ENCODE measurements at regions not wholly inside any gene's neighbourhood (a gene's known extent, or its start where the extent isn't known, plus 50 kb on each side); places are given as distances from the start of the nearest gene placed in this dataset.
"Not testable (repeated sequence)": the region's sequence is repeated elsewhere in the genome, so short reads cannot be mapped to it uniquely, and the experiment has no call there.

DNA sequence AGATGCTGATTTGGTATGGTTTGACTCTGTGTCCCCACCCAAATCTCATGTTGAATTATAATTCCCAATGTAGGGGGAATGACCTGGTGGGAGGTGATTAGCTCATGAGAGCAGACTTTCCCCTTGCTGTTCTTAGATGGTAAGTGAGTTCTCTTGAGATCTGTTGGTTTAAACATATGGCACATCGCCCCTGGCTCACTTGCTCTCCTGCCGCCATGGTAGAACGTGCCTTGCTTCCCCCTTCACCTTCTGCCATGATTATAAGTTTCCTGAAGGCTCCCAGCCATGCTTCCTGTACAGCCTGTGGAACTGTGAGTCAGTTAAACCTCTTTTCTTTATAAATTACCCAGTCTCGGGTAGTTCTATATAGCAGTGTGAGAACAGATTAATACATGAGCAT, 2930.2 kb upstream of the OR11H1 start:
- H3K4me1 ChIP-seq (ENCODE audit: control insufficient read depth in 1 of 2, insufficient read depth in 2 of 2, low read length in 2 of 2); H3K79me2 ChIP-seq (ENCODE audit: insufficient read depth, low read length); RAD21 ChIA-PET (ENCODE audit: low non-redundant PET in 1 of 2, low total read pairs in 2 of 2, uncharacterized antibody in 2 of 2, unreplicated experiment in 2 of 2); H3K9me2 ChIP-seq (ENCODE audit: insufficient read depth); intact Hi-C loops (cut with micrococcal nuclease); H2AFZ ChIP-seq (ENCODE audit: low read depth, low read length, poor library complexity, severe bottlenecking); CTCF ChIA-PET; H3K4me3 ChIP-seq (replicated peaks in 1 of 2; ENCODE audit: low read depth in 1 of 2, low read length in 2 of 2); DNase-seq (ENCODE audit: low read depth, low spot score); H3K9ac ChIP-seq (ENCODE audit: low read length); H3K36me3 ChIP-seq (ENCODE audit: control insufficient read depth in 1 of 2, insufficient read depth in 2 of 2, low read length in 2 of 2); ATAC-seq; H4K20me1 ChIP-seq (ENCODE audit: insufficient read depth); BruUV-seq (replicated peaks); H3K4me2 ChIP-seq (ENCODE audit: low read length); H3K27me3 ChIP-seq (ENCODE audit: insufficient read depth, low read length); H3K27ac ChIP-seq (ENCODE audit: low read depth, low read length); POLR2A ChIA-PET: not testable (repeated sequence)
- H3K9me3 ChIP-seq (ENCODE audit: control insufficient read depth in 1 of 2, insufficient read depth in 1 of 2, low read depth in 1 of 2, low read length in 2 of 2): peaks cover 0 to 19% of the 10 kb centered on the region in 2 experiments; a peak in 2 of 4 replicates

DNA sequence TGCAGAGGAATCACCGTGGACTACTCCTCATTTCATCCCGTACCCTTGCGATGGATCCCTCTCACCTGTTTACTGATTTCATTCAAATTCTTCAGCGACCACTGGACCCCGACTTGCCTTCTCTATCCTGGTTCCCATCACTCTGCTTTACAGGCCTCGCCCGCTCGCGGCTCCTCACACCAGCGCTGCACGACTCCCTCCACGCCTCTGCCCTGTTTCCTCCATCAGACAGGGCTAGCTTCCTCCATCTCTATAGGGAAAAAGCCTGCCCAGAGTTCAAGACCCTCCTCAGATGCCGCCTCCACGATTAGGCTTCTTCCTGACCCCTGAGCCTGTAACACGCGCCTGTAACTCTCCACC, 2926.5 kb upstream of the OR11H1 start:
- H3K4me2 ChIP-seq (ENCODE audit: low read length); BruUV-seq (replicated peaks); POLR2A ChIA-PET; DNase-seq (ENCODE audit: low read depth, low spot score); H3K36me3 ChIP-seq (ENCODE audit: control insufficient read depth in 1 of 2, insufficient read depth in 2 of 2, low read length in 2 of 2); ATAC-seq; H3K27me3 ChIP-seq (ENCODE audit: insufficient read depth, low read length); H3K9me2 ChIP-seq (ENCODE audit: insufficient read depth); RAD21 ChIA-PET (ENCODE audit: low non-redundant PET in 1 of 2, low total read pairs in 2 of 2, uncharacterized antibody in 2 of 2, unreplicated experiment in 2 of 2); H2AFZ ChIP-seq (ENCODE audit: low read depth, low read length, poor library complexity, severe bottlenecking); H3K4me3 ChIP-seq (replicated peaks in 1 of 2; ENCODE audit: low read depth in 1 of 2, low read length in 2 of 2); H3K4me1 ChIP-seq (ENCODE audit: control insufficient read depth in 1 of 2, insufficient read depth in 2 of 2, low read length in 2 of 2); CTCF ChIA-PET; H3K79me2 ChIP-seq (ENCODE audit: insufficient read depth, low read length); intact Hi-C loops (cut with micrococcal nuclease); H3K27ac ChIP-seq (ENCODE audit: low read depth, low read length); H4K20me1 ChIP-seq (ENCODE audit: insufficient read depth); H3K9ac ChIP-seq (ENCODE audit: low read length): not testable (repeated sequence)
- H3K9me3 ChIP-seq (ENCODE audit: control insufficient read depth in 1 of 2, insufficient read depth in 1 of 2, low read depth in 1 of 2, low read length in 2 of 2): peaks cover 0 to 19% of the 10 kb centered on the region in 2 experiments; a peak in 2 of 4 replicates

GRCh38 chr22:12601870-12602779, 2925.9 kb upstream of the OR11H1 start:
- H3K27ac ChIP-seq (ENCODE audit: low read depth, low read length): no peak overlapping the region
- no peaks in the 10 kb centered on the region for H3K27me3 ChIP-seq (ENCODE audit: insufficient read depth, low read length)
- H3K4me2 ChIP-seq (ENCODE audit: low read length): no peak overlapping the region
- intact Hi-C loops (cut with micrococcal nuclease): no loop called here
- H3K4me1 ChIP-seq (ENCODE audit: control insufficient read depth in 1 of 2, insufficient read depth in 2 of 2, low read length in 2 of 2): no peaks in the 10 kb centered on the region
- H3K4me3 ChIP-seq (replicated peaks in 1 of 2; ENCODE audit: low read depth in 1 of 2, low read length in 2 of 2): no peak overlapping the region
- no peak overlapping the region for H3K9ac ChIP-seq (ENCODE audit: low read length)
- H3K79me2 ChIP-seq (ENCODE audit: insufficient read depth, low read length): no peaks in the 10 kb centered on the region
- ChIA-PET RAD21 (ENCODE audit: low non-redundant PET in 1 of 2, low total read pairs in 2 of 2, uncharacterized antibody in 2 of 2, unreplicated experiment in 2 of 2) (no interaction called here), POLR2A (no interaction called here), CTCF (no interaction called here)
- no TSS peak for BruUV-seq (replicated peaks)
- no peaks in the 10 kb centered on the region for H3K9me2 ChIP-seq (ENCODE audit: insufficient read depth)
- H4K20me1 ChIP-seq (ENCODE audit: insufficient read depth): no peaks in the 10 kb centered on the region
- DNase-seq (ENCODE audit: low read depth, low spot score) (no peak), ATAC-seq (no peak)
- peaks cover 0 to 23% of the 10 kb centered on the region in 2 experiments; a peak in 2 of 4 replicates for H3K9me3 ChIP-seq (ENCODE audit: control insufficient read depth in 1 of 2, insufficient read depth in 1 of 2, low read depth in 1 of 2, low read length in 2 of 2)
- no peak overlapping the region for H2AFZ ChIP-seq (ENCODE audit: low read depth, low read length, poor library complexity, severe bottlenecking)
- no peaks in the 10 kb centered on the region for H3K36me3 ChIP-seq (ENCODE audit: control insufficient read depth in 1 of 2, insufficient read depth in 2 of 2, low read length in 2 of 2)
- TF ChIP-seq POLR2A (IDR thresholded peaks at IDR 0.05; ENCODE audit: borderline replicate concordance, extremely low read depth, insufficient read depth, insufficient read length): no peak
- TF ChIP-seq CBX3 (IDR thresholded peaks at IDR 0.05; ENCODE audit: low read depth): no peak
- no peak for TF ChIP-seq YY1 (IDR thresholded peaks at IDR 0.05; ENCODE audit: extremely low read depth, insufficient replicate concordance, low read depth, low read length)
- no peak for TF ChIP-seq MAX (IDR thresholded peaks at IDR 0.05)
- TF ChIP-seq, protein P1, sequence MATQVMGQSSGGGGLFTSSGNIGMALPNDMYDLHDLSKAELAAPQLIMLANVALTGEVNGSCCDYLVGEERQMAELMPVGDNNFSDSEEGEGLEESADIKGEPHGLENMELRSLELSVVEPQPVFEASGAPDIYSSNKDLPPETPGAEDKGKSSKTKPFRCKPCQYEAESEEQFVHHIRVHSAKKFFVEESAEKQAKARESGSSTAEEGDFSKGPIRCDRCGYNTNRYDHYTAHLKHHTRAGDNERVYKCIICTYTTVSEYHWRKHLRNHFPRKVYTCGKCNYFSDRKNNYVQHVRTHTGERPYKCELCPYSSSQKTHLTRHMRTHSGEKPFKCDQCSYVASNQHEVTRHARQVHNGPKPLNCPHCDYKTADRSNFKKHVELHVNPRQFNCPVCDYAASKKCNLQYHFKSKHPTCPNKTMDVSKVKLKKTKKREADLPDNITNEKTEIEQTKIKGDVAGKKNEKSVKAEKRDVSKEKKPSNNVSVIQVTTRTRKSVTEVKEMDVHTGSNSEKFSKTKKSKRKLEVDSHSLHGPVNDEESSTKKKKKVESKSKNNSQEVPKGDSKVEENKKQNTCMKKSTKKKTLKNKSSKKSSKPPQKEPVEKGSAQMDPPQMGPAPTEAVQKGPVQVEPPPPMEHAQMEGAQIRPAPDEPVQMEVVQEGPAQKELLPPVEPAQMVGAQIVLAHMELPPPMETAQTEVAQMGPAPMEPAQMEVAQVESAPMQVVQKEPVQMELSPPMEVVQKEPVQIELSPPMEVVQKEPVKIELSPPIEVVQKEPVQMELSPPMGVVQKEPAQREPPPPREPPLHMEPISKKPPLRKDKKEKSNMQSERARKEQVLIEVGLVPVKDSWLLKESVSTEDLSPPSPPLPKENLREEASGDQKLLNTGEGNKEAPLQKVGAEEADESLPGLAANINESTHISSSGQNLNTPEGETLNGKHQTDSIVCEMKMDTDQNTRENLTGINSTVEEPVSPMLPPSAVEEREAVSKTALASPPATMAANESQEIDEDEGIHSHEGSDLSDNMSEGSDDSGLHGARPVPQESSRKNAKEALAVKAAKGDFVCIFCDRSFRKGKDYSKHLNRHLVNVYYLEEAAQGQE (IDR thresholded peaks at IDR 0.05; ENCODE audit: low read depth): no peak
- TF ChIP-seq FOSL1 (IDR thresholded peaks at IDR 0.05; ENCODE audit: low read depth): no peak
- no peak for TF ChIP-seq SRF (IDR thresholded peaks at IDR 0.05; ENCODE audit: low read depth)
- TF ChIP-seq EZH2 (IDR thresholded peaks at IDR 0.05): no peak
- TF ChIP-seq ATF3 (IDR thresholded peaks at IDR 0.05): no peak
- TF ChIP-seq CEBPB (IDR thresholded peaks at IDR 0.05; ENCODE audit: low read depth): no peak

Data from HCT116 (cell line).